HG03520 (cell line): ENCODE measurements at regions not wholly inside any gene's neighbourhood (a gene's known extent, or its start where the extent isn't known, plus 50 kb on each side); places are given as distances from the start of the nearest gene placed in this dataset.
"Not testable (repeated sequence)": the region's sequence is repeated elsewhere in the genome, so short reads cannot be mapped to it uniquely, and the experiment has no call there.

Source experiments
- ATAC-seq: cut with Tn5 transposase; IDR thresholded peaks from one replicate; pipeline ENCODE4 v1.9.1; 2021; ENCODE audit warnings: mild to moderate bottlenecking, moderate library complexity; ENCODE audit not compliant: unreplicated experiment

- not testable (repeated sequence) for ATAC-seq
Observed at GRCh38 chr2:52258967-52259366, 1227.0 kb upstream of the NRXN1 start.

GRCh38 chr2:52258038-52258437 lies 1226.1 kb upstream of the NRXN1 start:
- ATAC-seq = no peak

GRCh38 chr2:52253416-52253980 lies 1221.6 kb upstream of the NRXN1 start:
- no peak for ATAC-seq

GRCh38 chr2:52238782-52239181 lies 1206.8 kb upstream of the NRXN1 start:
- no peak for ATAC-seq

- no peak for ATAC-seq
Observed at GRCh38 chr2:52222128-52222527, 1190.2 kb upstream of the NRXN1 start.

- no peak for ATAC-seq
Observed at GRCh38 chr2:52220393-52220792, 1188.5 kb upstream of the NRXN1 start.

- no peak for ATAC-seq
Observed at GRCh38 chr2:52210611-52211010, 1178.7 kb upstream of the NRXN1 start.

GRCh38 chr2:52210161-52210560 lies 1178.2 kb upstream of the NRXN1 start:
- no peak for ATAC-seq

GRCh38 chr2:52194342-52194741 lies 1162.4 kb upstream of the NRXN1 start:
- no peak for ATAC-seq

- ATAC-seq = no peak
Observed at GRCh38 chr2:52193804-52194203, 1161.9 kb upstream of the NRXN1 start.

GRCh38 chr2:52192656-52193055 lies 1160.7 kb upstream of the NRXN1 start:
- ATAC-seq = no peak

- ATAC-seq = no peak
Observed at GRCh38 chr2:52181080-52181479, 1149.1 kb upstream of the NRXN1 start.

GRCh38 chr2:52178845-52179244 lies 1146.9 kb upstream of the NRXN1 start:
- ATAC-seq = no peak

- ATAC-seq = no peak
Observed at GRCh38 chr2:52145005-52145404, 1113.1 kb upstream of the NRXN1 start.

GRCh38 chr2:52144590-52144989 lies 1112.7 kb upstream of the NRXN1 start:
- no peak for ATAC-seq

- no peak for ATAC-seq
Observed at GRCh38 chr2:52141076-52141475, 1109.1 kb upstream of the NRXN1 start.

GRCh38 chr2:52139241-52139640 lies 1107.3 kb upstream of the NRXN1 start:
- no peak for ATAC-seq

GRCh38 chr2:52135235-52135634 lies 1103.3 kb upstream of the NRXN1 start:
- no peak for ATAC-seq

- no peak for ATAC-seq
Observed at GRCh38 chr2:52128081-52128480, 1096.1 kb upstream of the NRXN1 start.

- ATAC-seq = no peak
Observed at GRCh38 chr2:52127527-52127926, 1095.6 kb upstream of the NRXN1 start.

- ATAC-seq = no peak
Observed at GRCh38 chr2:52117299-52117698, 1085.4 kb upstream of the NRXN1 start.

GRCh38 chr2:52115750-52116149 lies 1083.8 kb upstream of the NRXN1 start:
- no peak for ATAC-seq

- no peak for ATAC-seq
Observed at GRCh38 chr2:52113338-52113737, 1081.4 kb upstream of the NRXN1 start.
